ENCODE measurements at regions not wholly inside any gene's neighbourhood (a gene's known extent, or its start where the extent isn't known, plus 50 kb on each side); places are given as distances from the start of the nearest gene placed in this dataset.

GRCh38 chr6:40077736-40078135, 143.5 kb upstream of the MOCS1 start:
- no peak for TF ChIP-seq ZNF274 (IDR thresholded peaks at IDR 0.05; ENCODE audit: low read depth, low read length)
- no peak for TF ChIP-seq YY1 (IDR thresholded peaks at IDR 0.05; ENCODE audit: insufficient read depth, insufficient read length)

Measured in NT2/D1 (cell line).